GM12878 (cell line): ENCODE measurements at regions not wholly inside any gene's neighbourhood (a gene's known extent, or its start where the extent isn't known, plus 50 kb on each side); places are given as distances from the start of the nearest gene placed in this dataset.
A peak's percentile ranks its signal among the peaks of the same experiment; 100 is the strongest.
"Not testable (repeated sequence)": the region's sequence is repeated elsewhere in the genome, so short reads cannot be mapped to it uniquely, and the experiment has no call there.

Experiments
- ATAC-seq: fragments of 200-7000 bp; cut with Tn5 transposase; 3 replicates; pipeline ENCODE4 v1.9.1; 2020; ENCODE audit warnings: mild to moderate bottlenecking, moderate library complexity
- BruUV-seq: library from RNA; stranded (reverse); fragments of 400-500 nt; replicated peaks from 2 replicates; lab custom pipeline; 2021; lab: Mats Ljungman, UMichigan
- CTCF ChIA-PET: fragments of 300-600 bp; sonication (Branson Sonifier 250); formaldehyde crosslinking; extraction: SDS; loops from one replicate; lab custom pipeline; 2021; ENCODE audit warnings: inconsistent platforms; lab: Yijun Ruan, JAX
- POLR2A ChIA-PET: fragments of 350-600 bp; formaldehyde crosslinking; extraction: SDS; loops from one replicate; lab custom pipeline; 2021; ENCODE audit warnings: inconsistent platforms; lab: Charles Lee
- RAD21 ChIA-PET: fragments of 300-600 bp; sonication (Branson Sonifier 250); formaldehyde crosslinking; loops from one replicate; lab custom pipeline; 2023; ENCODE audit warnings: antibody characterized with exemption; ENCODE audit not compliant: unreplicated experiment; lab: Charles Lee
- SMC1A ChIA-PET: fragments of 300-600 bp; sonication (Branson Sonifier 250); formaldehyde crosslinking; loops from one replicate; lab custom pipeline; 2023; ENCODE audit not compliant: unreplicated experiment, uncharacterized antibody; lab: Charles Lee
- DNase-seq: peaks from one replicate; pipeline ENCODE4 v3.0.0-alpha.2; 2011; ENCODE audit warnings: low read depth, low spot score
- FAIRE-seq: peaks from 3 replicates; lab custom pipeline; 2011; peaks lifted over from hg19 to GRCh38; lab: Jason Lieb, UNC
- H2AFZ ChIP-seq: 2 replicates; pipeline ENCODE4 v1.6.0; 2011; ENCODE audit warnings: low read depth, low read length, control low read depth; ENCODE audit not compliant: control insufficient read depth
- H3K27ac ChIP-seq: 2 replicates; pipeline ENCODE4 v1.5.1; 2011; ENCODE audit warnings: control low read depth; ENCODE audit not compliant: control insufficient read depth, insufficient read depth
- H3K27me3 ChIP-seq, 2 experiments: replicated peaks in 1 of 2; 2 replicates each; pipeline versions ENCODE4 v1.6.0 to v1.6.1; 2011; ENCODE audit warnings: low read length in 1 of 2; ENCODE audit not compliant: control insufficient read depth in 2 of 2, insufficient read depth in 2 of 2
- H3K36me3 ChIP-seq, 2 experiments: 2 replicates each; pipeline ENCODE4 v1.5.1; 2011; ENCODE audit warnings: low read length in 1 of 2; ENCODE audit not compliant: control insufficient read depth in 2 of 2, insufficient read depth in 2 of 2
- H3K4me1 ChIP-seq: 2 replicates; pipeline ENCODE4 v1.6.1; 2011; ENCODE audit warnings: mild to moderate bottlenecking, low read length, moderate library complexity, mixed read lengths; ENCODE audit not compliant: control insufficient read depth, insufficient read depth
- H3K4me2 ChIP-seq: 2 replicates; pipeline ENCODE4 v1.6.0; 2011; ENCODE audit warnings: control low read depth; ENCODE audit not compliant: control insufficient read depth, insufficient read depth
- H3K4me3 ChIP-seq: fragments of 200-600 bp; sonication (generic); 2 replicates; pipeline ENCODE4 v1.5.1; 2016
- H3K79me2 ChIP-seq: 2 replicates; pipeline ENCODE4 v1.6.0; 2011; ENCODE audit warnings: low read length; ENCODE audit not compliant: control insufficient read depth, insufficient read depth
- H3K9ac ChIP-seq: 2 replicates; pipeline ENCODE4 v1.8.0; 2011; ENCODE audit warnings: low read length, control low read depth, mixed read lengths; ENCODE audit not compliant: control insufficient read depth, insufficient read depth
- H3K9me3 ChIP-seq: replicated peaks from 3 replicates; pipeline ENCODE4 v1.5.1; 2011; ENCODE audit warnings: mild to moderate bottlenecking, low read length; ENCODE audit not compliant: control insufficient read depth, insufficient read depth
- H4K20me1 ChIP-seq: 2 replicates; pipeline ENCODE4 v1.6.0; 2011; ENCODE audit not compliant: control insufficient read depth, insufficient read depth
- RAD21 ChIP-seq: IDR thresholded peaks from 2 replicates; pipeline ENCODE4 v1.6.1; 2011; ENCODE audit warnings: mild to moderate bottlenecking, low read depth, low read length, moderate library complexity; ENCODE audit not compliant: insufficient read depth
- ZBTB33 ChIP-seq: fragments of 450-650 bp; IDR thresholded peaks from 2 replicates; pipeline ENCODE4 v1.6.1; 2017; ENCODE audit warnings: mild to moderate bottlenecking
- WGBS: methylation state at CpG from one replicate; pipeline ENCODE4 v1.1.6; 2016; ENCODE audit warnings: low lambda C conversion rate; ENCODE audit not compliant: insufficient replicate concordance, insufficient coverage; ENCODE audit errors: missing lambda C conversion rate; 5-methylcytosine and 5-hydroxymethylcytosine counted together
- in situ Hi-C: fragments of 300-500 bp; cut with MboI; formaldehyde crosslinking; loops from 9 replicates; pipeline ENCODE4 v1.14.3; 2018; ENCODE audit warnings: mixed read lengths
- intact Hi-C: fragments of 100-400 bp; cut with micrococcal nuclease; formaldehyde crosslinking; loops from one replicate; pipeline ENCODE4 v1.14.2; 2022; ENCODE audit not compliant: unreplicated experiment
- TF ChIP-seq, protein P1 (sequence below), 3 experiments: IDR thresholded peaks in 2 of 3; conservative IDR thresholded peaks in 1 of 3; 2 replicates each; pipeline ENCODE4 v1.5.1; 2011; ENCODE audit warnings: low read depth in 3 of 3, low read length in 3 of 3, mild to moderate bottlenecking in 3 of 3, control low read depth in 2 of 3, moderate library complexity in 2 of 3, inconsistent platforms in 1 of 3, mixed read lengths in 1 of 3; ENCODE audit not compliant: control insufficient read depth in 2 of 3, insufficient read depth in 1 of 3; ENCODE audit errors: extremely low read depth in 1 of 3

DNA sequence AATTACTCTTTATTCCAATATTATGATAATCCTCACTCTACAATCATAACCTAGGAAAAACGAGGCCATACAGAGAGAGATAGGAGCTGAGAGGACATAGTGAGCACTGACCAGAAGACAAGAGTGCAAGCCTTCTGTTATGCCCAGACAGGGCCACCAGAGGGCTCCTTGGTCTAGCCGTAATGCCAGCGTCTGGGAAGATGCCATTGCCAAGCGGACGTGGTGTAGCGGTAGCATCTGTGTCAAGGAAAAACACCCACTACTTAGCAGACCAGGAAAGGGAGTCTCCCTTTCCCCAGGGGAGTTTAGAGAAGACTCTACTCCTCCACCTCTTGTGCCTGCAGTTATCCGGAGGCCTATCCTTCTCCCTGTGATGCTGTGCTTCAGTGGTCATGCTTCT, 2131.5 kb downstream of the TP53TG3F start:
- H3K4me1 ChIP-seq, H3K9ac ChIP-seq, H3K36me3 ChIP-seq, BruUV-seq, DNase-seq, ATAC-seq, H3K4me3 ChIP-seq, H4K20me1 ChIP-seq, H3K4me2 ChIP-seq, POLR2A ChIA-PET, intact Hi-C loops, H2AFZ ChIP-seq, H3K79me2 ChIP-seq, H3K27ac ChIP-seq, H3K27me3 ChIP-seq, FAIRE-seq, H3K9me3 ChIP-seq: not testable (repeated sequence)
- in situ Hi-C loops = loop anchor here (25.0 kb wide), 7 partner anchors 104 to 546 kb away; no protein-coding TSS in a partner anchor
- RAD21 ChIA-PET = interaction anchor here (0.8 to 2.2 kb wide), 2 partner anchors 9 to 69 kb away, joined by 3 to 5 read pairs; no protein-coding TSS in a partner anchor
- SMC1A ChIA-PET = interaction anchor here (0.5 kb wide), 1 partner anchor 9 kb away, joined by 3 read pairs; no protein-coding TSS in a partner anchor
- TF ChIP-seq RAD21 = peak; percentile 36
- TF ChIP-seq, protein P1, sequence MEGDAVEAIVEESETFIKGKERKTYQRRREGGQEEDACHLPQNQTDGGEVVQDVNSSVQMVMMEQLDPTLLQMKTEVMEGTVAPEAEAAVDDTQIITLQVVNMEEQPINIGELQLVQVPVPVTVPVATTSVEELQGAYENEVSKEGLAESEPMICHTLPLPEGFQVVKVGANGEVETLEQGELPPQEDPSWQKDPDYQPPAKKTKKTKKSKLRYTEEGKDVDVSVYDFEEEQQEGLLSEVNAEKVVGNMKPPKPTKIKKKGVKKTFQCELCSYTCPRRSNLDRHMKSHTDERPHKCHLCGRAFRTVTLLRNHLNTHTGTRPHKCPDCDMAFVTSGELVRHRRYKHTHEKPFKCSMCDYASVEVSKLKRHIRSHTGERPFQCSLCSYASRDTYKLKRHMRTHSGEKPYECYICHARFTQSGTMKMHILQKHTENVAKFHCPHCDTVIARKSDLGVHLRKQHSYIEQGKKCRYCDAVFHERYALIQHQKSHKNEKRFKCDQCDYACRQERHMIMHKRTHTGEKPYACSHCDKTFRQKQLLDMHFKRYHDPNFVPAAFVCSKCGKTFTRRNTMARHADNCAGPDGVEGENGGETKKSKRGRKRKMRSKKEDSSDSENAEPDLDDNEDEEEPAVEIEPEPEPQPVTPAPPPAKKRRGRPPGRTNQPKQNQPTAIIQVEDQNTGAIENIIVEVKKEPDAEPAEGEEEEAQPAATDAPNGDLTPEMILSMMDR (IDR thresholded peaks at IDR 0.05 in 2 of 3, conservative IDR thresholded peaks at IDR 0.05 in 1 of 3; ENCODE audit: control insufficient read depth in 2 of 3, extremely low read depth in 1 of 3, insufficient read depth in 1 of 3, low read depth in 3 of 3, low read length in 3 of 3) = 0 out of 6 replicates have a peak, but pooled peaks of 1 of the 3 experiments have one; percentile 3
- 0 out of 2 replicates have a peak, but pooled peaks have one; percentile 21 for TF ChIP-seq ZBTB33
- CTCF ChIA-PET = interaction anchor here (1.5 kb wide), 1 partner anchor 87 kb away, joined by 4 read pairs; no protein-coding TSS in a partner anchor
- WGBS = 69% methylated on average over 7 of the region's 7 CpGs
